Esophagus (tissue), 2 donors: ENCODE measurements at regions not wholly inside any gene's neighbourhood (a gene's known extent, or its start where the extent isn't known, plus 50 kb on each side); places are given as distances from the start of the nearest gene placed in this dataset.

Source experiments
- H3K27ac ChIP-seq, 2 donors: one replicate each; pipeline ENCODE4 v1.5.1; 2013; ENCODE audit warnings: low read depth in 2 of 2, mild to moderate bottlenecking in 2 of 2, inconsistent platforms in 1 of 2, low read length in 1 of 2, moderate library complexity in 1 of 2
- H3K27me3 ChIP-seq, 2 donors: one replicate each; pipeline ENCODE4 v1.6.1; 2013; ENCODE audit warnings: low read length in 2 of 2, control low read depth in 1 of 2, mild to moderate bottlenecking in 1 of 2; ENCODE audit not compliant: insufficient read depth in 2 of 2, control insufficient read depth in 1 of 2
- H3K36me3 ChIP-seq, 2 donors: one replicate each; pipeline ENCODE4 v1.6.1; 2013; ENCODE audit warnings: low read length in 1 of 2; ENCODE audit not compliant: control insufficient read depth in 2 of 2, insufficient read depth in 2 of 2
- H3K4me1 ChIP-seq, 2 donors: one replicate each; pipeline ENCODE4 v1.6.1; 2013; ENCODE audit warnings: low read length in 1 of 2; ENCODE audit not compliant: control insufficient read depth in 2 of 2, insufficient read depth in 2 of 2
- H3K4me3 ChIP-seq, 2 donors: one replicate each; pipeline ENCODE4 v1.5.1; 2013; ENCODE audit warnings: low read length in 2 of 2, mild to moderate bottlenecking in 2 of 2, low read depth in 1 of 2, moderate library complexity in 1 of 2
- H3K9me3 ChIP-seq, 2 donors: one replicate each; pipeline ENCODE4 v1.6.1; 2013; ENCODE audit warnings: mild to moderate bottlenecking in 2 of 2, low read depth in 1 of 2, low read length in 1 of 2, moderate library complexity in 1 of 2; ENCODE audit not compliant: control insufficient read depth in 2 of 2, insufficient read depth in 1 of 2
- WGBS, 2 donors: extraction: QIAGEN DNeasy Blood & Tissue Kit; methylation state at CpG; one replicate each; pipeline ENCODE4 v1.1.7; 2013; 5-methylcytosine and 5-hydroxymethylcytosine counted together
- donor health status: healthy with polysubstance abuse.
- donor health status: Bipolar disorder and iron deficiency.

DNA sequence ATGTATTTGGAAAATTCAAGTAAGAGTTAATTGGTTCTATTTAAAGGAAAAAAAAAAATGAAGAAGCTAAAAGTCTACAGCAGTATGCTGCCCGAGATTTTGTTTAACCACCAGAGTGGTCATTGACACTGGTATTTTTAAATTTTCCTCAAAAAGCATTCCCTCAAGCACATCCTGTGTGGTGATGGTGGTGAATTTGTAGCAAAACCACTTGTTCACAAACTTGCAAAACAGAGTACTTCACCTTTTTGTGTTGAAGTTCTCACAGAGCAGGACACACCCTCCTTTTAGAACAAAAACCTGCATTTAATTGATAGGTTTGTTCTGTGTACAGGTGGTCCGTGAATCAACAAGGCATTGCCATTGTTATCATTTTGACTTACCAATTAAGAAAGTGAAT is 374.2 kb downstream of the EFNA5 start:
- Histone ChIP-seq H3K27me3 (no peaks in the 10 kb centered on the region), H3K4me3 (no peak overlapping the region), H3K9me3 (no peaks in the 10 kb centered on the region), H3K4me1 (no peaks in the 10 kb centered on the region), H3K27ac (no peak overlapping the region), H3K36me3 (no peaks in the 10 kb centered on the region)
- WGBS, 2 donors: 56 to 66% methylated on average over 2 of the region's 2 CpGs

DNA sequence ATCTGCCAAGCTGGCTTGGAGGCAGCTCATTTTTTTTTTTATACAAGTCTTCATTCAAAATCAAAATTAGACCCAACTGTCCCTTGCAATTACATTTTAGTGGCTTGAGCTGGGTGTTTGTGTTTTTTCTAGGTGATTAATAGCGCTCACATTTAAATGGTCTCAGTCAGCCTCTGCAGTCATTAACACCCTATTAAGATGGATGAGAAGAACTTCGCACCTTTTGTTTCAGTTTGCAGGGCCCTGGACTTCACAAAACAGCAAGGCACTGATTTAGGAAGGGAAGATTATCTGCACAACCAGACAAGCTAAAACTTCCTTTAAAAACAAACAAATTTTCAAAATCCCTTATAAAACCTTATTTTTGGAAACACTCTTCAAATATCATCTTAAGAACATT is 374.8 kb downstream of the EFNA5 start:
- Histone ChIP-seq H3K27me3 (no peaks in the 10 kb centered on the region), H3K36me3 (no peaks in the 10 kb centered on the region), H3K9me3 (no peaks in the 10 kb centered on the region), H3K27ac (no peak overlapping the region), H3K4me3 (no peak overlapping the region), H3K4me1 (no peaks in the 10 kb centered on the region)
- 69% methylated on average over 2 of the region's 2 CpGs for WGBS, 2 donors

DNA sequence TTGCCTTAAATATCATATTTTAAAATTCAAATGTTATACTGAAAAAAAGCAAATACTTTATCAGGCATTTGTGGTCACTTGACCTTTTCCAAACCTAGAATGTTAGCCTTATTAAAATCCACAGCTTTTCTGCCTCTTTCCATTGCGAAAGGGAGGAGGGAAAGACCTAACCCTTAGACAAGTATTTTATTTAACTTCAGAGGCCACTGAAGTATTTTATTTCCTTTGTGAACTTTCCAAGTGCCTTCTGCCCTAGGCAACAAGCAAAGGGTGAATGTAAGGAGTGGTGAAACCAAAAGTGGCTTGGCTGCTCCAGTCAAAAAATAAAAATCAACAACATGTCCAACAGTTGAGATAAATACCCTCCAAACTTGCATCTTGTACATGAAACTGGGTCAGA is 376.1 kb downstream of the EFNA5 start:
- 57 to 72% methylated on average over 1 of the region's 1 CpG for WGBS, 2 donors
- no peak overlapping the region for H3K27ac ChIP-seq
- peaks cover 0 to 5% of the 10 kb centered on the region in 2 donors for H3K4me1 ChIP-seq
- H3K36me3 ChIP-seq: no peaks in the 10 kb centered on the region
- no peak overlapping the region for H3K4me3 ChIP-seq
- no peaks in the 10 kb centered on the region for H3K9me3 ChIP-seq
- no peaks in the 10 kb centered on the region for H3K27me3 ChIP-seq

DNA sequence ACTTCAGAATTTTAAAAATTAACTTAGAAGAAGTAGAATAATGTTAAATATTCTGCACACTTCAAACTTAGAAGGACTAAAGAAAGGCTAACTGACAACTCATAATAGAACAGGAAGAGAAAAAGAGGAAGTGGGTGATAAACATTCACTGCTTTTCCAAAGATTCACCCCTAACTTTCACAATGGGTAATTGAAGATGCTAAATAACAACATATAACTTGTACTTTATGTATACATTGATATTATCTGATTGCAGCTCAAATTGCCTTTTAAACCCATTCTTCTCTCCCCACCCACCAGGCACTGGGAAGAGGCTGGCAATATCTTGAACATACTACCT is 376.6 kb downstream of the EFNA5 start:
- H3K4me3 ChIP-seq: no peak overlapping the region
- H3K36me3 ChIP-seq: no peaks in the 10 kb centered on the region
- H3K27ac ChIP-seq: no peak overlapping the region
- peaks cover 0 to 5% of the 10 kb centered on the region in 2 donors for H3K4me1 ChIP-seq
- no peaks in the 10 kb centered on the region for H3K9me3 ChIP-seq
- no peaks in the 10 kb centered on the region for H3K27me3 ChIP-seq

DNA sequence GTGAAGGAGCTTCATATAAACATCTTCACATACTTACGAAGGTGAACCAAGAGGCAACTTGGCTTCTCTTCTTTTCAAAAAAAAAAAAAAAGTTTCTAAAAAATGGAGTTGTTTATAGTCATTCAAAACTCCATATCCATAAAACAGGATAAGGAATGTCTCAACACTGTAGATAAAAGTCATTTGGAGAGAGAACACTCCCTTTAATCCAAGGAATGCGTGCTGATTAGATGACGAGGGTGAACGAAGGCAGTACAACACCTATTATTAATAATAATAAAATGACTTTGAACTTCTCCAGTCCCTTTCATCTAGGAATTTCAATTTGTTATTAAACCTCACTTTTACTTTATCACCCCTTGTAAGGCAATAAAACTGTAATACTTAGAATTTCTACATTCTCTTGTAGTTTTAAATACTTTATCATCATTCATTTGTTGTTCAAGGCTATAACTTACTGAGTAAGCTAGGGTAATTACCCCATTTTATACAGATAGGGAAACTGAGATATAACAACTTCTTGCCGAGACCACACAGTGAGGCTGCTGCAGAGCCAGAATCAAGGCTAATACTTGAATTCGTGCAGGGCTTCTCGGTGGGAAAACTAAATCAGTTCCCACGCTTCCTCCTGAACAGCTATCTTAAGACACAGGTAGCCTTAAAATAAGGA is 377.1 kb downstream of the EFNA5 start:
- H3K27ac ChIP-seq: no peak overlapping the region
- peaks cover 0 to 5% of the 10 kb centered on the region in 2 donors for H3K4me1 ChIP-seq
- no peaks in the 10 kb centered on the region for H3K27me3 ChIP-seq
- H3K36me3 ChIP-seq: no peaks in the 10 kb centered on the region
- 60 to 64% methylated on average over 8 of the region's 8 CpGs for WGBS, 2 donors
- no peak overlapping the region for H3K4me3 ChIP-seq
- no peaks in the 10 kb centered on the region for H3K9me3 ChIP-seq

DNA sequence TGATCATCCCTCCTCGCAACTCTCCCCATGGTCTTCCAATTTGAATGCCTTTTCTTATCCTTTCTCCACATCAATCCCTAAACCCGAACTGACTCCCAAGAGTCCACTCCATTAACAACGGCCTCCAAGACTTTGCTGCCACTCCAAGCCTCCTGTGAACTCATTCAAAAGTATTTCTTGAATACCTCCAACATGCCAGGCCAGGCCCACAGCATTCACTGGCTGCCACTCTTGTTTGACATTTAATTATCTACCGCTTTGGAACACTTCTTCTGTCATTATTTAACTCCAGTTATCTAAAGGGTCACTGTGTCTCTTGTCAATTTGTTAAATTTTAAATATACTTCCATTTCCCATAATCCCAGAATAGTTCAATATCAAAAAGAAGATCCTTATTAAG is 378.9 kb downstream of the EFNA5 start:
- Histone ChIP-seq H3K27me3 (no peaks in the 10 kb centered on the region), H3K9me3 (no peaks in the 10 kb centered on the region), H3K4me3 (no peak overlapping the region), H3K27ac (no peak overlapping the region), H3K4me1 (peaks cover 0 to 5% of the 10 kb centered on the region in 2 donors), H3K36me3 (no peaks in the 10 kb centered on the region)
- WGBS, 2 donors: 90 to 92% methylated on average over 4 of the region's 4 CpGs

DNA sequence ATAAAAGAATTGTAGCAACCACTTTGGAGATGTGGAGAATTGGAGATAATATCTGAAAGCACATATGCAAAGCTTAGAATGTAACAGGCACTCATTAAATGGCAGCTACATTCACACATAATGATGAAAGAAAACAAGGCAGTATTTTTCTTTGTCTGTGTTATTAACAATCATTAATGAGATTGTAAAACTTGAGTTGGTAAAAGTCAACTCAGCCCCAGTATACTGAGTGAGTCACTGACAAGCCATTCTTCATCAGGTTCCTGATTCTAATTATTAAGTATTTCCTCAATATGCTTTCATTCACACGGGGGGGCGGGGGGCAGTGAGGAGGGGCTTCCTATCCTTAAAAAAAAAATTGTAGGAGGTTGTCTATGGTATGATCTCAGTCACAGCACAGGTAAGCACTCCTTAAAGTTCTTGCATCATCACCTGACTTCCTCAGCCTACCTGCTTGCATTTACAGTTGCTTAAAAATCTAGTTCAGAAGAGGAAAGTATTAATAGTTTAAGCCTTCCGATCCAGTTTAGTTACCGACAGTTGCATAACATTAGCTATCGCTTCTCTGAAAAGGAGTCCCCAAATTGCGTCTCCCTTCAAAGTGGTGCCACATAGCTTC is 379.8 kb downstream of the EFNA5 start:
- Histone ChIP-seq H3K9me3 (no peaks in the 10 kb centered on the region), H3K4me1 (peaks cover 0 to 5% of the 10 kb centered on the region in 2 donors), H3K4me3 (no peak overlapping the region), H3K36me3 (no peaks in the 10 kb centered on the region), H3K27ac (no peak overlapping the region), H3K27me3 (no peaks in the 10 kb centered on the region)
- WGBS, 2 donors: 71 to 81% methylated on average over 6 of the region's 6 CpGs

DNA sequence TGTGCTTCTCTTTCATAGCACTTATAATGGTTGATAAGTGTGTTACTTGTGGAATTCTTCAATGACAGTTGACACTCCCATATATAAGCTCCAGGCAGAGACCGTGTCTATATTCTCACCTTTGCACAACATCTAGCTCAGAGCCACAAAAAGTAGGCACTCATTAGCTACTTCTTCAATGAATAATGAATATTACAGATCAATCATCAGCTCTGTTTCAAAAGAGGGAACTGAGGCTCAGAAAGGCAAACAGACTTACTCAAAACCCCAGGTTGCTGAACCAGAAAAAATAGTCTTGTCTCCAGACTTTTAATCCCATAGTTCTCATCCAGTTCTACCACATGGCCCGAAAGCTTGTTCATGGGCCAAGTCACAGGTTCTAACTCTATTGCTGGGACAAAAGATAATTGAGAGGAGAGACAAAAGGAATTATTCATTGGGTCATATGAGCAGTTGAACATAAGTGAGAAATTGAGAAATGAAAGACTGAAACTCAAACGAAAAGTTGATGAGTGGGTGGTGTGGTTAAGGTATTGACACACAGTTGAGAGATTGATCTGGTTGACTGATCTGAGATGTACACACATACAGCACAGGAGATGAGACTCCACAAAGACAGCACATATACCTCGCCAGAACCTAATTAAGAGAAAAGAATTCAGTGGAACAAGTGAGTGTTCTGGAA is 381.6 kb downstream of the EFNA5 start:
- H3K27ac ChIP-seq: no peak overlapping the region
- H3K4me3 ChIP-seq: no peak overlapping the region
- 66 to 73% methylated on average over 4 of the region's 4 CpGs for WGBS, 2 donors
- no peaks in the 10 kb centered on the region for H3K27me3 ChIP-seq
- H3K36me3 ChIP-seq: no peaks in the 10 kb centered on the region
- no peaks in the 10 kb centered on the region for H3K9me3 ChIP-seq
- H3K4me1 ChIP-seq: peaks cover 0 to 5% of the 10 kb centered on the region in 2 donors

DNA sequence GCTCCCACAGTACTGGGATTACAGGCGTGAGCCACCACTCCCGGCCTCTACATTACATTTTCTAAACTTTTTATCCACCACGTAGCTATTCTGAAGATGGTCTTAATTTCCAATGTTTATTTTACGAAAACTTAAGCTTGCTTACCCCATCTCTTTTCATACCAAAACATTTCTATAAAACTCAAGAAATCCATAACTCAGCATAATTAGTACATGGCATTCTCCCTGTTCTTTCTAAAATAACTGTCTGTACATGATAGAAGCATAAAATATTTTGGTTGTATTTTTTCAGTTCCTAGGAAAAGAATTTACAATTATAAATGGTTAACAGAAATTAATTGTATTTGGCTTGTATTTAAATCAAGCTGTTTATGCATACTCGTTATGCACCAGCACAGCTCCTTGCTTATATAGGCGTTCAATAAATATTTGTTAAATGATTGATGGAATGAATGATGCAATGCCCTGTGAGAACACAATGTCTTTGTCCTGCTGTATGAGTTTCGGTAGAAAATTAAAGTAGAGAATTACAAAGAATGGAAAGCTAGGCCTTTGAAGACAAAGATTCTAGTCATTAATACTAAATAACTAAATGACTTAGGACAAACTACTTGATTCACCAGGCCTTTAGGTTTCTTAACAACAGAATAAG is 384.2 kb downstream of the EFNA5 start:
- H3K27ac ChIP-seq: no peak overlapping the region
- no peaks in the 10 kb centered on the region for H3K9me3 ChIP-seq
- WGBS, 2 donors: 87 to 88% methylated on average over 7 of the region's 7 CpGs
- peaks cover 0 to 5% of the 10 kb centered on the region in 2 donors for H3K4me1 ChIP-seq
- H3K27me3 ChIP-seq: no peaks in the 10 kb centered on the region
- no peak overlapping the region for H3K4me3 ChIP-seq
- no peaks in the 10 kb centered on the region for H3K36me3 ChIP-seq
